HUES48 (cell line): ENCODE measurements at regions not wholly inside any gene's neighbourhood (a gene's known extent, or its start where the extent isn't known, plus 50 kb on each side); places are given as distances from the start of the nearest gene placed in this dataset.

Experiments used
- H3K27ac ChIP-seq: one replicate; pipeline ENCODE4 v1.7.0; 2013; ENCODE audit warnings: low read depth, low read length, inconsistent platforms
- H3K27me3 ChIP-seq: 2 replicates; pipeline ENCODE4 v1.6.1; 2013; ENCODE audit warnings: mild to moderate bottlenecking, low read length; ENCODE audit not compliant: control insufficient read depth, insufficient read depth
- H3K36me3 ChIP-seq: 2 replicates; pipeline ENCODE4 v1.6.1; 2013; ENCODE audit warnings: low read length; ENCODE audit not compliant: control insufficient read depth, insufficient read depth
- H3K4me1 ChIP-seq: 2 replicates; pipeline ENCODE4 v1.6.1; 2013; ENCODE audit warnings: mild to moderate bottlenecking, low read length; ENCODE audit not compliant: control insufficient read depth, insufficient read depth
- H3K4me3 ChIP-seq: 2 replicates; pipeline ENCODE4 v1.5.1; 2013; ENCODE audit warnings: mild to moderate bottlenecking, low read depth, low read length
- H3K9ac ChIP-seq: 2 replicates; pipeline ENCODE4 v1.6.1; 2013; ENCODE audit warnings: mild to moderate bottlenecking, low read depth, low read length, moderate library complexity
- H3K9me3 ChIP-seq: 2 replicates; pipeline ENCODE4 v1.6.1; 2013; ENCODE audit warnings: low read length; ENCODE audit not compliant: control insufficient read depth, insufficient read depth

DNA sequence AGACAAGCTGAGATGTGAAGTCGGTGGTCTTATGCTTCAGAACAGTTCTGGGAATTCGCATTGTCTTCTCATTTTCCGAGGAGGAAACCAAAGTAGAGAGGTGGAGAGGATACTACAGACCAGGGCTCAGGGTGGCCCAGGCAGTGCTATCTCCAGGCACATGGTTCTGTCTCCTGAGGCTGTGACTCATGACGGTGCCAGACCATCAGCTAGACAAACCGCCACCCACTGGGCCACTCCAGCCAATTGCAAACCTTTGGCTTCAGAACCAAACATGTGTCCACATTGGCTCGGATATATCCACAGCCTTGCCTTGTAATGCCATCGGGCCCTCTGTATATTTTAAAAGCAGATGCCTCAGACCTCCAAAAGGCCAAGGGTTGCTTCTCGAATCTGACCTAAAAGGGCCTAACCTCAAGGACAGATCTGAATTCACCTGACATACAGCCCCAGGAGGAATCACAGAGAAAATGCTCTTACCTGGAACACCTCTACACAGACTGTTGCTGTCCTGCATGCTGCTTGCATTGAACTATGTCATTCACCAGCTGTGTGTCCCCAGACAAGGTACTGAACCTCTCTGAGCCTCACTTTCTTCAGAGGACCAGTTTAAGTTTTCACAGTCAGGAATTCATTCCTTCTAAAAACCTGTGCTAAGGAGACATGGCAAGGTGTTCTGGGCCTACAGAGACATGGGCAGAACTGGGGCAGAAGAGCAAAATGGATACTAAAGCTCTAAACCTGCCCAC is 224.9 kb upstream of the JUN start:
- Histone ChIP-seq H3K36me3 (no peaks in the 10 kb centered on the region), H3K4me3 (no peak overlapping the region), H3K9ac (no peak overlapping the region), H3K27ac (no peak overlapping the region), H3K9me3 (no peaks in the 10 kb centered on the region), H3K27me3 (no peaks in the 10 kb centered on the region), H3K4me1 (peaks cover 18% of the 10 kb centered on the region)

DNA sequence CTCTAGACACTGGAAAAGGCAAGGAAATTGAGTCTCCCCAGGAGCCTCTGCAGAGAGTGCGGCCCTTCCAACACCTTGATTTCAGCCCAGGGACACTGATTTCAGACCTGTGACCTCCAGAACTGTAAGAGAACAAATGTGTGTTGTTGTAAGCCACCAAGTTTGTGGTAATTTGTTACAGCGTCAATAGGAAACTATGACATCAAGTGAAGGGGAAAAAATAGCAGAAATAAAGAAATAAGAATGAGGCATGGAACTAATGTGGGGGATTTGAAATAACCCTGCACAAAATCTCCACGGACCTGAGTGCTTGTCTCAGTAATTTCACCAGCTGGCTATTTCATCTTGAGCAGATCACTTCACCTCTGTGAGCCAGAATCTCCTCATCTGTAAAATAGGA is 227.8 kb upstream of the JUN start:
- peaks cover 30% of the 10 kb centered on the region for H3K4me1 ChIP-seq
- H3K27ac ChIP-seq = no peak overlapping the region
- no peaks in the 10 kb centered on the region for H3K9me3 ChIP-seq
- H3K36me3 ChIP-seq = no peaks in the 10 kb centered on the region
- no peak overlapping the region for H3K9ac ChIP-seq
- H3K4me3 ChIP-seq = no peak overlapping the region
- H3K27me3 ChIP-seq = no peaks in the 10 kb centered on the region

DNA sequence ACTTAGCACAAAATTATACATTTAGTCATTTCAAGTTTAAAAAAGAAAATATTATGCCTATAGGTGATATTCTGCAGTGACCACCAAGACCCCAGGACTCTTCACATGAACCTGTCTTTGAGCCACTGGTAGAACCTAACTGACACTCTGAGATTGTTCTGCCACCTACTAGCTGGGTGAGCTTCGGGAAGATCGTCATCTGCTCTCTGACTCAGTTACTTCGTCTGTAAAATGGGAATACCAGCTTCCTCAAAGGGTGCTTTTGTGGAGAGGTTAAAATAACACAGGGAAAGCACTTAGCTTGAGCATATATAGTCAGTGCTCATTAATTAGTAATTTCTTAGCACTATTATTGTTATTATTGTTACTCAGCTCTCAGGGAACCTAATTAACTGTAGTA is 228.5 kb upstream of the JUN start:
- H3K27ac ChIP-seq = peak overlapping the region; percentile 94
- no peaks in the 10 kb centered on the region for H3K9me3 ChIP-seq
- no peaks in the 10 kb centered on the region for H3K36me3 ChIP-seq
- H3K4me1 ChIP-seq = peaks cover 30% of the 10 kb centered on the region
- no peaks in the 10 kb centered on the region for H3K27me3 ChIP-seq
- H3K4me3 ChIP-seq = no peak overlapping the region
- H3K9ac ChIP-seq = no peak overlapping the region

DNA sequence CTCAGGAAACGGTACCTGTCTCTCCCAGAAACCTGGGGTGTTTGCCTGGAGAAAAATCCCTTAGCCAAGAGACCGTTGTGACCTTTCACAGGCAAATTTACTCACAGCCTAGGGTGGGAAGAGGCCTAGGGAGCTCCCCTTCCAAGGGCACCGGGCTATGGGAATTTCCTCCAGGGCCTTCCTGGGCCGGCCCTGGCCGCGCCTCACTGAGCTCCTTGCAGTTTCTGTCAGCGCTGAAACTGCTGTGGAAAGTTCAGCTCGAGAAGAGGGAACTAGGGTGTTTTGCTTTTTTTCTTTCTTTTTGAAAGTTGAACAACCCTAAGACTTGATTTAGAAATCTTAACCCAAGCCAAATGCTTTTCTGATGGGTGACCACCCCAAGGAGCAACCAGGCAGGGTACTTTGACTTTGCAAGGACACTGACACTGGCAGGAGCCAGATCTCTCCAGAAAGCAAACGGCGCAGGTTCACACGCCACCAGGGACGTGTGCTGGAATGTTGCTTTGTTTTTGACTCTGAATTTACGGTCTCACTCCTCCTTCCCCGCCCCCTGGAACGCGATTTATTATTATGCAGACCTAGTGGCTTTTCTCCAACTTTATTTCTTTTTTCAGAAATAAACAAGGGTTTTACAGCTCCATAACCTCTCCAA is 229.6 kb upstream of the JUN start:
- Histone ChIP-seq H3K27ac (peak overlapping the region; percentile 94), H3K9me3 (no peaks in the 10 kb centered on the region), H3K4me3 (no peak overlapping the region), H3K4me1 (peaks cover 30% of the 10 kb centered on the region), H3K9ac (peak overlapping the region; percentile 41), H3K36me3 (no peaks in the 10 kb centered on the region), H3K27me3 (no peaks in the 10 kb centered on the region)

DNA sequence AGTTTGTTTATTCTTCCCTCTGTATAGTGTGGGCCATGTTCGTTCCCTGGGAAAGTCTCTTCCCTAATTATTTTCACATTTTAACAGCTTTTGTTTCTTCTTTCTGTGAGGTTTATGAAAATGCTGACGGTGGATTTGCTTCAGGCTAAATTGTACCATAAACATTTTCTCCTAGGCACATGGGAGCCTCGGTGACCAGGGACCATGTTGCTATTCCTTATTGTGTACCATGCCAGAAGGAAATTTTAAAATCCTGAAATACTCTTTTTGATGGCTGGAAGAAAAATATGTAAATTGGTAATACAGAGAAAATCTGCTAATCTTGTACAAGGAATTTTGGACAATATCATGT is 230.1 kb upstream of the JUN start:
- Histone ChIP-seq H3K27me3 (no peaks in the 10 kb centered on the region), H3K9ac (no peak overlapping the region; the same call in 1 of the 2 replicates), H3K9me3 (no peaks in the 10 kb centered on the region), H3K36me3 (no peaks in the 10 kb centered on the region), H3K27ac (peak overlapping the region; percentile 94), H3K4me1 (peaks cover 30% of the 10 kb centered on the region), H3K4me3 (no peak overlapping the region)

DNA sequence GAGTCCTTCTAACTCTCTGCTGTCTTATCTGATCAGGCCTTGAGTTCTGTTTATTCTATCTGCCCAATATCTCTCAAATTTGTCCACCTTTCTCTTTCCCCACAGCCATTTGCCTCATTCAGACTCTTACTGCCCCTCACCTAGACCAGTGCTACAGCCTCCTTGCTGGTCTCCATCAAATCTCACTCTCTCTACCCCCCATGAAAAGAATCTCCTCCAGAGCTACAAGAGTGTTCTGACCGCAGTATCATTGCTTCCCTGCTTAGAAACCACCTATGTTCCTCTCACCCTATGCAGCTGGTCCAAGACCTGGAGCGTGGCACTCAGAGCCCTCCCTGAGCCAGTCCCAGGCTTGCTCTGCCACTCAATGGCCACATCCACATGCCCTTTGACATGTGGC is 231.0 kb upstream of the JUN start:
- Histone ChIP-seq H3K36me3 (no peaks in the 10 kb centered on the region), H3K27me3 (no peaks in the 10 kb centered on the region), H3K9me3 (no peaks in the 10 kb centered on the region), H3K4me1 (peaks cover 30% of the 10 kb centered on the region), H3K4me3 (no peak overlapping the region), H3K9ac (no peak overlapping the region), H3K27ac (no peak overlapping the region)

DNA sequence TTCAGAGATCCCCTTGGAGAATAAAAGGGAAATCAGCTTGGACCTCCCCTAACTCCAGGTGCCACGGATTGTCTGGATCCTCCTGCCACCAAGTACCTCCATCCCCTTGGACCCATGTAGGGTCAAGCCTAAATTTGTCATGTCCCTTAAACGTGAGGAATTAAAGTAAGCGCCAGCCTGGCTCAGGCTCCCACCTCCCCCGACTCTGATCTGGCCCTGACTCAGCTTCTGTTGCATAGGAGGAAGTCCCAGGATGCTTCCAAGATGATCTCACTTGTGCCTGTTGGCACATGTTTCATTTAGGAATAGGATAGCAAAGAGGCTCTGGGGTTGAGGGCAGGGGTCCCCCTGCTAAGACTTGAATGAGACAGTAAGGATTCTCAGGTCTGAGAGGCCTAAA is 231.9 kb upstream of the JUN start:
- Histone ChIP-seq H3K27me3 (no peaks in the 10 kb centered on the region), H3K9ac (no peak overlapping the region), H3K4me1 (peaks cover 30% of the 10 kb centered on the region), H3K9me3 (no peaks in the 10 kb centered on the region), H3K27ac (peak overlapping the region; percentile 48), H3K36me3 (no peaks in the 10 kb centered on the region), H3K4me3 (no peak overlapping the region)

DNA sequence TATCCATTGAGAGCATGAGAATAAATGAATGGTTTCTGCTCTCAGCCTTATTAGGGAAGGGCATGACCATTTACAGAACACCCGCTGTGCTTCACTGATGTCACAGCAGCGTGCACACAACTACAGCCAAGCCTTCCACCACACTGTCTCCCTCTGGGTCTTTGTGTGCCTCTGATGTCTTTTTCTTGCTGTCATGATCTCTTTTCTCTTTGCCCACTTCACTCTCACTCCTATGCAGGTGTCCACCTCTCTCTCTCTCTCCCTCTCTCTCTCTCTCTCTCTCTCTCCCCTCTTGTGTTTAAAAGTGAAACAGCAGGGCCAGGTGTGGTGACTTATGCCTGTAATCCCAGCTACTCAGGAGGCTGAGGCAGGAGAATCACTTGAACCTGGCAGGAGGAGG is 232.5 kb upstream of the JUN start:
- Histone ChIP-seq H3K9me3 (no peaks in the 10 kb centered on the region), H3K36me3 (no peaks in the 10 kb centered on the region), H3K4me3 (no peak overlapping the region), H3K9ac (no peak overlapping the region), H3K4me1 (peaks cover 29% of the 10 kb centered on the region), H3K27me3 (no peaks in the 10 kb centered on the region), H3K27ac (peak overlapping the region; percentile 48)

DNA sequence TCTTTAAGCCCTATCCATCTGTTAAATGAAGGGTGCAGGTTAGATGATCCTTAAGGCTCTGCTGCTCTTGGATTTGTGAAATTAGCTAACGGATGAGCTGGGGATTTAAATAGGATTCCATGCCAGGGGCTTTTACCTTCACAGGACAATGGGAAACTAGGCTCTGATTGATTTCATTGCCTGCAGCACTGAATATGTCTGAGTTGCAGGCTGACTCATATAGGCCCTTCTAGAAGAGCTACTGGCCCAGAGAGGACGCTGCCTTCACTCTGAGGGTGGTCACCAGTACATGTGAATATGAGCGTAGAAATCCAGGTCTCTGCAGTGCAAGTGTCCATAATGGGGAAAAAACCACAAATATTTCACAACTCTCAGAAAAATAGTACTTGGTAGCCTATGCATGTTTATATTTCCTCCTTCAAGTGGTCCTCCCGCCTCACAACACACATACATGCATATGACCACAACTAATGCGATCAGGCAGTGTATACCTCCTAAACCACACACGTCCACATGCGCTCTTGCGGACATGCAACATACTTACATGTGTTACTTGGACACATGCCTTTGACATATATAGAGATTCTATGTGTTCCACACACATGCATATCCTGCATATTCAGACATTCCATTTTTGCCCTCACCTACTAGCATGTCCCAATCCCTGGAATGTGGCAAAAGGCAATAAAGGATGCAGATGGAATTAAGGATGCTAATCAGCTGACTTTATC is 233.8 kb upstream of the JUN start:
- Histone ChIP-seq H3K27ac (no peak overlapping the region), H3K4me3 (no peak overlapping the region), H3K4me1 (peaks cover 23% of the 10 kb centered on the region), H3K9ac (no peak overlapping the region), H3K27me3 (no peaks in the 10 kb centered on the region), H3K36me3 (no peaks in the 10 kb centered on the region), H3K9me3 (no peaks in the 10 kb centered on the region)

DNA sequence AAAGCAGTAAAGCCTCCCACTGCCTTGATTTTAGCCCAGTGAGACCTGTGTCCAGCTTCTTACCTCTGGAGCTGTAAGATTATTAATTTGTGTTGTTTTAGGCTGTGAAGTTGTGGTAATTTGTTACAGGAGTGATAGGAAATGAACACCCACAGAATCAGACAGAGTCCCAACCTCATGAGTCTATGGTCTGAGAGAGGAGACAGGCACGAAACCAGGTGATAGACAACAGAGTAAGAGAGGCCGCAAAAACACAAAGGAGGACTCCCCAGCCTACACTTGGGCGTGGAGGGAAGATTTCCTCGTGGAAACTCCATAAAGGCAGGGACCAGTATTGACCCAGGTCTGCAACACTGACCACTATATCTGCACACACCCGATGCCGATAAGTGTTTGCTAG is 234.6 kb upstream of the JUN start:
- no peaks in the 10 kb centered on the region for H3K9me3 ChIP-seq
- H3K27ac ChIP-seq = no peak overlapping the region
- H3K4me1 ChIP-seq = peaks cover 15% of the 10 kb centered on the region
- H3K9ac ChIP-seq = no peak overlapping the region
- no peaks in the 10 kb centered on the region for H3K36me3 ChIP-seq
- no peak overlapping the region for H3K4me3 ChIP-seq
- no peaks in the 10 kb centered on the region for H3K27me3 ChIP-seq

DNA sequence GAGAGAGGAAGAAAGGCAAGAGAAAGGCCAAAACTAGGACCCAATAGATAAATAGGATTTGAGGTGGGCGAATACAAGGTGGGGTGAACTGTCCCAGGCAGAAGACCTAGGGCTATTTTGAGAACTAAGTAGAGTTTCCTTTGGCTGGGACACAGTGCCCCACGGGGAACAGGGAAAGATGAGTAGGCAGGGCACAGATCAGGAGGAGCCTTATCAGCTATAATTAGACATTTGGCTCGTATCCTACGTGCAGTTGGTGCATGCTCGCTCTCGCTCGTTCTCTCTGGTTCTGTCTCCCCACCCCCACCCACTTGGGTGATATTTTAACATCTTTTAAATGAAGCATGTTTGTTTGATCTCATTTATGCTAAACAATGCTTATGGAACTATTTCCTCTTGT is 235.0 kb upstream of the JUN start:
- Histone ChIP-seq H3K9ac (no peak overlapping the region), H3K36me3 (no peaks in the 10 kb centered on the region), H3K9me3 (no peaks in the 10 kb centered on the region), H3K27ac (no peak overlapping the region), H3K4me1 (peaks cover 11% of the 10 kb centered on the region), H3K27me3 (no peaks in the 10 kb centered on the region), H3K4me3 (no peak overlapping the region)
